ENCODE measurements at regions not wholly inside any gene's neighbourhood (a gene's known extent, or its start where the extent isn't known, plus 50 kb on each side); places are given as distances from the start of the nearest gene placed in this dataset.
"Not testable (repeated sequence)": the region's sequence is repeated elsewhere in the genome, so short reads cannot be mapped to it uniquely, and the experiment has no call there.

DNA sequence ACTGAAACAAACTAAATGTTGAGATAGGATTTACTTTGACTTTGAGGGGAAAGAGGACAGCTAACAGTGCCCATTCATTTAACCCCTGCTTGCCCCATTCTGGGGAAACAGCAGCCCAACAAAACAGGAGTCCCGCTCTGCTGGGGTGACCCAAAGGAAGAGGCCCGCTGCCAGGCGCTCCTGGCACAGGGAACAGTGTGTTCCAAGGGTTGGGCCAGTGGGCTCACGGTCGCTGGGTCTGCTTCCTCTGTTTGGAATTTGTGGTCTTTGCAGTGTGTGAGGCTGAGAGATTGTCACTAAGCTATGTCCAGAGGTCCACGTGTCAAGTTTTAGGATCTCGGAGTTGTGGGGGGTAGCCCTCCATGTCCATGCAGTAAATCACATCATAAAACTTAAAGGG lies 250.4 kb upstream of the C2CD4B start:
- TF ChIP-seq, protein P1, sequence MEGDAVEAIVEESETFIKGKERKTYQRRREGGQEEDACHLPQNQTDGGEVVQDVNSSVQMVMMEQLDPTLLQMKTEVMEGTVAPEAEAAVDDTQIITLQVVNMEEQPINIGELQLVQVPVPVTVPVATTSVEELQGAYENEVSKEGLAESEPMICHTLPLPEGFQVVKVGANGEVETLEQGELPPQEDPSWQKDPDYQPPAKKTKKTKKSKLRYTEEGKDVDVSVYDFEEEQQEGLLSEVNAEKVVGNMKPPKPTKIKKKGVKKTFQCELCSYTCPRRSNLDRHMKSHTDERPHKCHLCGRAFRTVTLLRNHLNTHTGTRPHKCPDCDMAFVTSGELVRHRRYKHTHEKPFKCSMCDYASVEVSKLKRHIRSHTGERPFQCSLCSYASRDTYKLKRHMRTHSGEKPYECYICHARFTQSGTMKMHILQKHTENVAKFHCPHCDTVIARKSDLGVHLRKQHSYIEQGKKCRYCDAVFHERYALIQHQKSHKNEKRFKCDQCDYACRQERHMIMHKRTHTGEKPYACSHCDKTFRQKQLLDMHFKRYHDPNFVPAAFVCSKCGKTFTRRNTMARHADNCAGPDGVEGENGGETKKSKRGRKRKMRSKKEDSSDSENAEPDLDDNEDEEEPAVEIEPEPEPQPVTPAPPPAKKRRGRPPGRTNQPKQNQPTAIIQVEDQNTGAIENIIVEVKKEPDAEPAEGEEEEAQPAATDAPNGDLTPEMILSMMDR (conservative IDR thresholded peaks at IDR 0.05; ENCODE audit: low read length) = no peak
- no peak for DNase-seq (ENCODE audit: low read depth)
- no peak overlapping the region for H3K4me3 ChIP-seq (ENCODE audit: low read length)

GRCh38 chr15:62416526-62416925 lies 251.4 kb upstream of the C2CD4B start:
- DNase-seq (ENCODE audit: low read depth) = no peak
- TF ChIP-seq, protein P1 (conservative IDR thresholded peaks at IDR 0.05; ENCODE audit: low read length) = no peak
- no peak overlapping the region for H3K4me3 ChIP-seq (ENCODE audit: low read length)

DNA sequence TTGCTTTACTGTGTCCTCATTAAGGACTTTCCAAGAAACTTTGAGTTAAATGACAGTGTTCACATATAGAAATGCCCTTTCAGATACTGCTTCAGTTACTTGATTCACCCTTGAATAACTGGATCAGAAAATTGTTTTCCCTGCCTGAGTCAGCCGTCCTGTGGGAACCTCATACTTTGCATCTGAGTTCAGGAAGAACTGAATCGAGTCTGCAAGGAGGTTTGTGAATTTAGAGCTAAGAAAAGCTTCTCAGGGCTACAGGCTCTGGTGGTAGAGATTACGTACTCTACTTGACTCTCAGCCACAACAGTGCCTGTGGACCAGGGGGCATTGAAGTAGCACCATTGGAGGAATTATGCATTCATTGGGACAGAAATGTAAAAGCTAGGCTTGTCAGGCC lies 252.4 kb upstream of the C2CD4B start:
- TF ChIP-seq, protein P1 (conservative IDR thresholded peaks at IDR 0.05; ENCODE audit: low read length) = no peak
- H3K4me3 ChIP-seq (ENCODE audit: low read length) = no peak overlapping the region
- DNase-seq (ENCODE audit: low read depth) = peak; percentile 35

DNA sequence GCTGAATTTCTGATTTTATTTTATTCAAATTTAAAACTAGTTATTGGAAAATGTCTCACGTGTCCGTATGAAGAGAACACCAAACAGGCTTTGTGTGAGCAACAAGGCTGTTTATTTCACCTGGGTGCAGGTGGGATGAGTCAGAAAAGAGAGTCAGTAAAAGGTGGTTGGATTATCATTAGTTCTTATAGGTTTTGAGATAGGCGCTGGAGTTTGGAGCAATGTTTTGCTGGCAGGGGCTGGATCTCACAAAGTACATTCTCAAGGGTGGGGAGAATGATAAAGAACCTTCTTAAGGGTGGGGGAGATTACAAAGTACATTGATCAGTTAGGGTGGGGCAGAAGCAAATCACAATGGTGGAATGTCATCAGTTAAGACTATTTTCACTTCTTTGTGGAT lies 253.4 kb upstream of the C2CD4B start:
- H3K4me3 ChIP-seq (ENCODE audit: low read length) = not testable (repeated sequence)

DNA sequence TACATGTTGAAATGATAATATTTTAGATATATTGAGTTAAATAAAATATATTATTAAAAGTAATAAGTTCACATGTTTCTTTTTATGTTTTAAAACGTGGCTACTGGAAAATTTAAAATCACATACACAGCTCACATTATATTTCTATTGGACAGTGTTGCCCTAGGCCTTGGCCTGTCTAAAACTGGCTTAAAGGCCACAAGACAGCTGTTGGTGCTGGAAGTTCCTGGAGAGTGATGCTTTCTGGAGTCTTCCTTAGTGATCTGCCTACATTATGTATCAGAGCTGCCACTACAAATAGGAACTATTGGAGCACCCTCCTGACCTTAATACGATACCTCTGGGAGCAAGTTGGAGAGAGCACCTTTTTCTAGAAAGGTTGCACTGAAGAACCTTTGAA lies 254.1 kb upstream of the C2CD4B start:
- no peak for DNase-seq (ENCODE audit: low read depth)
- TF ChIP-seq, protein P1 (conservative IDR thresholded peaks at IDR 0.05; ENCODE audit: low read length) = no peak
- H3K4me3 ChIP-seq (ENCODE audit: low read length) = no peak overlapping the region

More for the DNA sequence above, 253.4 kb upstream of the C2CD4B start:
- not testable (repeated sequence) for DNase-seq (ENCODE audit: low read depth)

DNA sequence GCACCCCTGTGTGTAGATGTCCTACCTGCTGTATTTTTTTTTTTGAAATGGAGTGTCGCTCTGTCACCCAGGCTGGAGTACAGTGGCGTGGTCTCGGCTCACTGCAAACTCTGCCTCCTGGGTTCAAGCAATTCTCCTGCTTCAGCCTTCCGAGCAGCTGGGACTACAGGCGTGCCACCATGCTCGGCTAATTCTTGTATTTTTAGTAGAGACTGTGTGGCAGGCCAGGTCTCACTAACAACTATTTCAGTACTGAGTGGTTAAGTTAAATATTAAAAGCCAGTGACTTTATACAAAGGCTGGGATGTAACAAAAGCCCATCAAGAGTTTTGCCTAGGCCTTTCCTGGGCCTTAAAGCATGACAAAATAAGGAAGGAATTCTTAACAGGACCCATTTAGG lies 255.3 kb upstream of the C2CD4B start:
- H3K4me3 ChIP-seq (ENCODE audit: low read length); DNase-seq (ENCODE audit: low read depth): not testable (repeated sequence)

DNA sequence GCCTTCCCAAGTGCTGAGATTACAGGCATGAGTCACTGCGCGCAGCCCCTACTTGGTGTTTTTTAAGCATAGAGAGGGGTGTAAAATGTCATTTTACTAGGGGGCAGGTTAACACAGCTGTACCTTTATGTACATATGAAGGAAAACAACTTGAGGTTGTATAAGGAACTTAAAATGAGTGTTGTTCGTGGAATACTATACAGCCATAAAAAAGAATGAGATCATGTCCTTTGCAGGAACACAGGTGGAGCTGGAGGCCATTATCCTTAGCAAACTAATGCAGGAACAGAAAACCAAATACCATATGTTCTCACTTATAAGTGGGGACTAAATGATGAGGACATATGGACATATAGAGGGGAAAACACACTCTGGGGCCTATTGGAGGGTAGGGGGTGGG lies 256.2 kb upstream of the C2CD4B start:
- no peak for DNase-seq (ENCODE audit: low read depth)
- H3K4me3 ChIP-seq (ENCODE audit: low read length) = no peak overlapping the region
- TF ChIP-seq, protein P1 (conservative IDR thresholded peaks at IDR 0.05; ENCODE audit: low read length) = no peak

- TF ChIP-seq, protein P1 (conservative IDR thresholded peaks at IDR 0.05; ENCODE audit: low read length) = no peak
- H3K4me3 ChIP-seq (ENCODE audit: low read length) = no peak overlapping the region
- DNase-seq (ENCODE audit: low read depth) = peak; percentile 93
Measured at GRCh38 chr15:62426387-62426956, 261.4 kb upstream of the C2CD4B start.
